ENCODE measurements at regions not wholly inside any gene's neighbourhood (a gene's known extent, or its start where the extent isn't known, plus 50 kb on each side); places are given as distances from the start of the nearest gene placed in this dataset.

DNA sequence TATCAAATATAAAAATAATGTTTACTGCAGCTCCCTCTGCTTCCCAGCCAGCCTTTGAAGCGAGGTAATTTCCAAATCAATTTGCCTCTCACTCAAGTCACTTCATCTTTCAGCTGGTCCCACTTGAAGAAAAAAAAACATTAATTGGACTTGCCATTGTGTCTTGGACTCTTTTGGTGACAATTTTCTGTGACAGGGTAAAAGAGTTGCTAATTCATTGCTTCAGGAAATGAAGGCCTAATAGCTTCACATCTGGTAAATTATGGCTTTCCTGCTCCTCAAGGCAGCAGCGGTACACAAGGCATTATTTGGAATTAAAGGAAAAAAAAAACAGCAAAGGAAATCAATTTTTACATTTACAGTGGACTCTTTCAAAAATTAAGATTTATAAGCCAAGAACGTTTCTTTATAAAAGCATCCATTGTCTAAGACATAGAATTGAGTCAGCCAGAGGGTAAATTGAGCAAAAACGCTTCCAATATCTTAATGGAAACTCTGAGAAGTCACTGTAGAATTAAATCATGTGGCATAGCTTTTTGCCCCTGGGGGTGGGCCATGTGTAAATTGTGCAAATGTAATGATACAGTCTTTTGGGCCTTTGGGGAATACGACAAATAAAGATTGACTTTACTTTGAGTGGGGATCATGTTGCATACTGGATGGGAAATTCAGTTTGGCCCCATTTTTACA, 102.5 kb downstream of the LYPLAL1 start:
- TF ChIP-seq CTCF (IDR thresholded peaks at IDR 0.05) (no peak), EZH2 (IDR thresholded peaks at IDR 0.05) (no peak), EZH2phosphoT487 (IDR thresholded peaks at IDR 0.05) (no peak)

Measured in neural progenitor cell (in vitro differentiated cells).